ENCODE measurements at regions not wholly inside any gene's neighbourhood (a gene's known extent, or its start where the extent isn't known, plus 50 kb on each side); places are given as distances from the start of the nearest gene placed in this dataset.
"Not testable (repeated sequence)": the region's sequence is repeated elsewhere in the genome, so short reads cannot be mapped to it uniquely, and the experiment has no call there.

- DNase-seq (ENCODE audit: low read depth), result no peak
These were observed 366.3 kb downstream of the RPS6KC1 start for GRCh38 chr1:213417225-213417820.

GRCh38 chr1:213417846-213418245, 366.8 kb downstream of the RPS6KC1 start:
- DNase-seq (ENCODE audit: low read depth), result no peak

- DNase-seq (ENCODE audit: low read depth), result no peak
These were observed 367.4 kb downstream of the RPS6KC1 start for GRCh38 chr1:213418268-213419071.

- DNase-seq (ENCODE audit: low read depth), result no peak
These were observed 368.5 kb downstream of the RPS6KC1 start for GRCh38 chr1:213419401-213420030.

GRCh38 chr1:213421178-213421577, 370.1 kb downstream of the RPS6KC1 start:
- not testable (repeated sequence) for DNase-seq (ENCODE audit: low read depth)

- no peak for DNase-seq (ENCODE audit: low read depth)
These were observed 372.0 kb downstream of the RPS6KC1 start for GRCh38 chr1:213423041-213423440.

- DNase-seq (ENCODE audit: low read depth), result no peak
These were observed 372.6 kb downstream of the RPS6KC1 start for GRCh38 chr1:213423605-213424004.

- no peak for DNase-seq (ENCODE audit: low read depth)
These were observed 374.5 kb downstream of the RPS6KC1 start for GRCh38 chr1:213425376-213426030.

- DNase-seq (ENCODE audit: low read depth), result no peak
These were observed 378.6 kb downstream of the RPS6KC1 start for GRCh38 chr1:213429642-213430041.

- DNase-seq (ENCODE audit: low read depth), result no peak
These were observed 384.7 kb downstream of the RPS6KC1 start for GRCh38 chr1:213435715-213436114.

- no peak for DNase-seq (ENCODE audit: low read depth)
These were observed 387.3 kb downstream of the RPS6KC1 start for GRCh38 chr1:213438339-213438738.

- no peak for DNase-seq (ENCODE audit: low read depth)
These were observed 388.7 kb downstream of the RPS6KC1 start for GRCh38 chr1:213439703-213440102.

- no peak for DNase-seq (ENCODE audit: low read depth)
These were observed 389.7 kb downstream of the RPS6KC1 start for GRCh38 chr1:213440766-213441165.

- DNase-seq (ENCODE audit: low read depth), result no peak
These were observed 392.4 kb downstream of the RPS6KC1 start for GRCh38 chr1:213443415-213443814.

- no peak for DNase-seq (ENCODE audit: low read depth)
These were observed 393.2 kb downstream of the RPS6KC1 start for GRCh38 chr1:213444224-213444623.

GRCh38 chr1:213446496-213446895, 395.5 kb downstream of the RPS6KC1 start:
- no peak for DNase-seq (ENCODE audit: low read depth)

GRCh38 chr1:213448360-213448759, 397.3 kb downstream of the RPS6KC1 start:
- no peak for DNase-seq (ENCODE audit: low read depth)

GRCh38 chr1:213448776-213449175, 397.7 kb downstream of the RPS6KC1 start:
- no peak for DNase-seq (ENCODE audit: low read depth)

GRCh38 chr1:213452501-213452900, 401.5 kb downstream of the RPS6KC1 start:
- DNase-seq (ENCODE audit: low read depth), result no peak

- no peak for DNase-seq (ENCODE audit: low read depth)
These were observed 406.1 kb downstream of the RPS6KC1 start for GRCh38 chr1:213457186-213457585.

- no peak for DNase-seq (ENCODE audit: low read depth)
These were observed 406.7 kb downstream of the RPS6KC1 start for GRCh38 chr1:213457733-213458132.

GRCh38 chr1:213462374-213462773, 411.3 kb downstream of the RPS6KC1 start:
- not testable (repeated sequence) for DNase-seq (ENCODE audit: low read depth)
